ENCODE measurements at regions not wholly inside any gene's neighbourhood (a gene's known extent, or its start where the extent isn't known, plus 50 kb on each side); places are given as distances from the start of the nearest gene placed in this dataset.

DNA sequence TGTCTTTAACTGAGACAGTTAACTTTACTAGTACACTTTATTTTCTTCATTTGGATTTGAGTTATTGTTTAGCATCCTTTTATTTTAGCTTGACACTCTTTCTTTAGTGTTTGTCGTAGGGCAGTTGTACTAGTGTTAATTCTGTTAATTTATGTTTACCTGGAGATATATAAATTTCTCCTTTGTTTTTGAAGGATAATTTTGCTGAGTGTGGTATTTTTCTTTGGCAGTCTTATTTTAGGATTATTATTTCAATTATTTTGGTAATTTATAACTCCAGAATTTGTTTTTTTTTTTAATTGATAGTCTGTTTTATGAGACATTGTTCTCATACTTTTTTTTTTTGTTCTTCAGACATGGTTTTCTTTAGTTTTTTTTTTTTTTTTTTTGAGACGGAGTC is 73.8 kb upstream of the CHODL start:
- Histone ChIP-seq H3K36me3 (ENCODE audit: control insufficient read depth, insufficient read depth, low read length) (no peaks in the 10 kb centered on the region), H3K9me3 (ENCODE audit: control insufficient read depth, low read length) (no peaks in the 10 kb centered on the region), H3K27me3 (ENCODE audit: control insufficient read depth, insufficient read depth, low read length, poor library complexity, severe bottlenecking) (no peaks in the 10 kb centered on the region), H3K4me1 (ENCODE audit: control insufficient read depth, insufficient read depth, low read length) (no peaks in the 10 kb centered on the region), H3K27ac (ENCODE audit: low read depth, low read length) (no peak overlapping the region), H3K4me3 (ENCODE audit: low read length) (no peak overlapping the region), H3K9ac (ENCODE audit: extremely low read depth, low read length, poor library complexity, severe bottlenecking) (no peak overlapping the region)
- WGBS, 2 experiments (ENCODE audit: insufficient coverage in 1 of 2, insufficient read length in 1 of 2): 100% methylated on average over 1 of the region's 2 CpGs; no CpG with 5 or more reads in 1 of the 2 experiments
- TF ChIP-seq, protein P1, sequence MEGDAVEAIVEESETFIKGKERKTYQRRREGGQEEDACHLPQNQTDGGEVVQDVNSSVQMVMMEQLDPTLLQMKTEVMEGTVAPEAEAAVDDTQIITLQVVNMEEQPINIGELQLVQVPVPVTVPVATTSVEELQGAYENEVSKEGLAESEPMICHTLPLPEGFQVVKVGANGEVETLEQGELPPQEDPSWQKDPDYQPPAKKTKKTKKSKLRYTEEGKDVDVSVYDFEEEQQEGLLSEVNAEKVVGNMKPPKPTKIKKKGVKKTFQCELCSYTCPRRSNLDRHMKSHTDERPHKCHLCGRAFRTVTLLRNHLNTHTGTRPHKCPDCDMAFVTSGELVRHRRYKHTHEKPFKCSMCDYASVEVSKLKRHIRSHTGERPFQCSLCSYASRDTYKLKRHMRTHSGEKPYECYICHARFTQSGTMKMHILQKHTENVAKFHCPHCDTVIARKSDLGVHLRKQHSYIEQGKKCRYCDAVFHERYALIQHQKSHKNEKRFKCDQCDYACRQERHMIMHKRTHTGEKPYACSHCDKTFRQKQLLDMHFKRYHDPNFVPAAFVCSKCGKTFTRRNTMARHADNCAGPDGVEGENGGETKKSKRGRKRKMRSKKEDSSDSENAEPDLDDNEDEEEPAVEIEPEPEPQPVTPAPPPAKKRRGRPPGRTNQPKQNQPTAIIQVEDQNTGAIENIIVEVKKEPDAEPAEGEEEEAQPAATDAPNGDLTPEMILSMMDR (conservative IDR thresholded peaks at IDR 0.05): no peak
- H3K4me1 Mint-ChIP-seq: no peaks in the 10 kb centered on the region
- H3K27ac Mint-ChIP-seq: no peak overlapping the region
- no peak overlapping the region for H3K4me3 Mint-ChIP-seq
- H3K36me3 Mint-ChIP-seq (ENCODE audit: low read depth): no peaks in the 10 kb centered on the region
- no peaks in the 10 kb centered on the region for H3K27me3 Mint-ChIP-seq (ENCODE audit: insufficient read depth)
- DNase-seq: no peak
- no peaks in the 10 kb centered on the region for H3K9me3 Mint-ChIP-seq

DNA sequence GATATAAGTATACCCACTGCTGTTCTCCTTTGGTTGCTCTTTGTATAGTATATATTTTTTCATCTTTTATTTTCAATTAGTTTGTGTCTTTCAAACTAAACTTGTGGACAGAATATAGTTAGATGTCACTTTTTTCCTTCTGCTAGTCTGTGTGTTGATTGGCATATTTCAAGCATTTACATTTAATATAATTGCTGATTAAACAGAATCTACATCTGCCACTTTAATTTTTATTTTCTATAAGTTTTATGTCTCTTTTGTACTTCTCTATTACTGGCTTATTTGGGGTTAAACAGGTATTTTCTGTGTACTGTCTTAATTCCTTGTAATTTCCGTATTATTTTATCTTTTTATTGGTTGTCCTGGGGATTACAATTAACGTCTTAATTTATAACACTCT is 74.4 kb upstream of the CHODL start:
- no peak overlapping the region for H3K4me3 Mint-ChIP-seq
- no peak overlapping the region for H3K27ac Mint-ChIP-seq
- no peaks in the 10 kb centered on the region for H3K9me3 Mint-ChIP-seq
- Histone ChIP-seq H3K4me3 (ENCODE audit: low read length) (no peak overlapping the region), H3K4me1 (ENCODE audit: control insufficient read depth, insufficient read depth, low read length) (no peaks in the 10 kb centered on the region), H3K9me3 (ENCODE audit: control insufficient read depth, low read length) (no peaks in the 10 kb centered on the region), H3K27me3 (ENCODE audit: control insufficient read depth, insufficient read depth, low read length, poor library complexity, severe bottlenecking) (no peaks in the 10 kb centered on the region), H3K9ac (ENCODE audit: extremely low read depth, low read length, poor library complexity, severe bottlenecking) (no peak overlapping the region), H3K36me3 (ENCODE audit: control insufficient read depth, insufficient read depth, low read length) (no peaks in the 10 kb centered on the region), H3K27ac (ENCODE audit: low read depth, low read length) (no peak overlapping the region)
- no peak for DNase-seq
- WGBS, 2 experiments (ENCODE audit: insufficient coverage in 1 of 2, insufficient read length in 1 of 2): 85 to 100% methylated on average over 1 of the region's 2 CpGs
- H3K27me3 Mint-ChIP-seq (ENCODE audit: insufficient read depth): no peaks in the 10 kb centered on the region
- H3K4me1 Mint-ChIP-seq: no peaks in the 10 kb centered on the region
- TF ChIP-seq, protein P1 (conservative IDR thresholded peaks at IDR 0.05): no peak
- no peaks in the 10 kb centered on the region for H3K36me3 Mint-ChIP-seq (ENCODE audit: low read depth)

DNA sequence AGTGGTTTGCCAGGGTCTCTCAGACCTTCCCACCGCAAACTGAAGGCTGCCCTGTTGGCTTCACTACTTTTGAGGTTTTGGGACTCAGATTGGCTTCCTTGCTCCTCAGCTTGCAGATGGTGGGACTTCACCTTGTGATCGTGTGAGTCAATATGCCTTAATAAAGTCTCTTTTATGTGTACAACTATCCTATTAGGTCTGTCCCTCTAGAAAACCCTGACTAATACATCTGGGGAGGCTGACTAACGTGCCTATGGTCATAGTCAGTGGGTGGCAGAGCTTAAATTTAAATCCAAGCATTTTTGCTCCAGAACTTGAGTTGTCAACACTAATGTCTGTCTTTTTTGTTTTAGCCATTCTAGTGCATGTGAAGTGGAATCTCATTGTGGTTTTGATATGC is 76.5 kb upstream of the CHODL start:
- no peak overlapping the region for H3K4me3 ChIP-seq (ENCODE audit: low read length)
- no peaks in the 10 kb centered on the region for H3K4me1 ChIP-seq (ENCODE audit: control insufficient read depth, insufficient read depth, low read length)
- no peaks in the 10 kb centered on the region for H3K36me3 ChIP-seq (ENCODE audit: control insufficient read depth, insufficient read depth, low read length)
- no peaks in the 10 kb centered on the region for H3K9me3 Mint-ChIP-seq
- no peaks in the 10 kb centered on the region for H3K4me1 Mint-ChIP-seq
- no peak overlapping the region for H3K4me3 Mint-ChIP-seq
- H3K36me3 Mint-ChIP-seq (ENCODE audit: low read depth): no peaks in the 10 kb centered on the region
- 96 to 97% methylated on average over 3 of the region's 3 CpGs for WGBS, 2 experiments (ENCODE audit: insufficient coverage in 1 of 2, insufficient read length in 1 of 2)
- H3K9ac ChIP-seq (ENCODE audit: extremely low read depth, low read length, poor library complexity, severe bottlenecking): no peak overlapping the region
- H3K27me3 Mint-ChIP-seq (ENCODE audit: insufficient read depth): no peaks in the 10 kb centered on the region
- DNase-seq: no peak
- H3K27ac Mint-ChIP-seq: no peak overlapping the region
- no peaks in the 10 kb centered on the region for H3K27me3 ChIP-seq (ENCODE audit: control insufficient read depth, insufficient read depth, low read length, poor library complexity, severe bottlenecking)
- TF ChIP-seq, protein P1 (conservative IDR thresholded peaks at IDR 0.05): no peak
- H3K27ac ChIP-seq (ENCODE audit: low read depth, low read length): no peak overlapping the region
- no peaks in the 10 kb centered on the region for H3K9me3 ChIP-seq (ENCODE audit: control insufficient read depth, low read length)

Data from endodermal cell (in vitro differentiated cells).